ENCODE measurements at regions not wholly inside any gene's neighbourhood (a gene's known extent, or its start where the extent isn't known, plus 50 kb on each side); places are given as distances from the start of the nearest gene placed in this dataset.

- Histone ChIP-seq H3K4me3 (ENCODE audit: low read depth, low read length) (no peak overlapping the region), H3K27ac (ENCODE audit: insufficient read depth, low read length, poor library complexity, severe bottlenecking) (no peak overlapping the region), H3K27me3 (ENCODE audit: control insufficient read depth, insufficient read depth, low read length) (no peaks in the 10 kb centered on the region), H3K9me3 (ENCODE audit: control insufficient read depth in 2 of 2, low read length in 2 of 2) (no peaks in the 10 kb centered on the region), H3K4me1 (ENCODE audit: control insufficient read depth, insufficient read depth, low read length, poor library complexity, severe bottlenecking) (no peaks in the 10 kb centered on the region), H3K36me3 (ENCODE audit: control insufficient read depth, insufficient read depth, low read length) (no peaks in the 10 kb centered on the region)
- Mint-ChIP-seq H3K27me3 (no peaks in the 10 kb centered on the region), H3K4me1 (no peaks in the 10 kb centered on the region), H3K36me3 (no peaks in the 10 kb centered on the region), H3K9me3 (peaks cover 0 to 9% (median 3%) of the 10 kb centered on the region in 7 donors), H3K27ac (no peak overlapping the region), H3K4me3 (no peak overlapping the region)
- DNase-seq (no peak), ATAC-seq (ENCODE audit: low read depth in 2 of 2) (no peak)
Measured at GRCh38 chr13:37273836-37274235, 168.4 kb upstream of the CSNK1A1L start.

- no peaks in the 10 kb centered on the region for H3K4me1 Mint-ChIP-seq
- no peak overlapping the region for H3K27ac ChIP-seq (ENCODE audit: insufficient read depth, low read length, poor library complexity, severe bottlenecking)
- no peak for ATAC-seq (ENCODE audit: low read depth in 2 of 2)
- no peak overlapping the region for H3K4me3 Mint-ChIP-seq
- H3K9me3 Mint-ChIP-seq, result peaks cover 0 to 13% (median 3%) of the 10 kb centered on the region in 7 donors
- H3K4me3 ChIP-seq (ENCODE audit: low read depth, low read length), result no peak overlapping the region
- no peak overlapping the region for H3K27ac Mint-ChIP-seq
- DNase-seq, result no peak
- H3K27me3 ChIP-seq (ENCODE audit: control insufficient read depth, insufficient read depth, low read length), result no peaks in the 10 kb centered on the region
- H3K36me3 ChIP-seq (ENCODE audit: control insufficient read depth, insufficient read depth, low read length), result no peaks in the 10 kb centered on the region
- H3K36me3 Mint-ChIP-seq, result no peaks in the 10 kb centered on the region
- no peaks in the 10 kb centered on the region for H3K27me3 Mint-ChIP-seq
- H3K9me3 ChIP-seq (ENCODE audit: control insufficient read depth in 2 of 2, low read length in 2 of 2), result no peaks in the 10 kb centered on the region
- H3K4me1 ChIP-seq (ENCODE audit: control insufficient read depth, insufficient read depth, low read length, poor library complexity, severe bottlenecking), result no peaks in the 10 kb centered on the region
Measured at GRCh38 chr13:37270226-37271001, 164.9 kb upstream of the CSNK1A1L start.

DNA sequence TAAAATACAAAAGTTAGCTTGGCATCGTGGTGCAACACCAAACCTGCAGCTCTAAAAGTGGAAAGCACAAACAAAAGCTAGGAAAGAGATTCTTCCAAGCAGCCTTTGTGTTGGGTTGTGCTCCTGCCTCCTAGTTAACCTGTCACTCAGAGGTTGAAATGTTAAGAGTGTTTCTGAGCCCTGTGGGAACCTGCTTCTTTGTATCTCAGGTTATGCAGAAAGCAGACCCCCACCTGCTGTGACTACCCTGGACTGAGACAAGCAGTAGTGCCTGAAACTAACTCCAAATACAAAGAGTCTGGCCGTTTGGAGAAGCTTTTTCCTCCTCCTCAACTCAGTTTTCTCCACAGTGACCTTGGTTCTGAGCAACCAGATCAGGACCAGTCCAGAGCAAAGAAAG lies 158.4 kb upstream of the CSNK1A1L start:
- H3K4me1 ChIP-seq (ENCODE audit: control insufficient read depth, insufficient read depth, low read length, poor library complexity, severe bottlenecking), result no peaks in the 10 kb centered on the region
- H3K9me3 ChIP-seq (ENCODE audit: control insufficient read depth in 2 of 2, low read length in 2 of 2), result peaks cover 0 to 4% of the 10 kb centered on the region in 2 experiments
- H3K27me3 ChIP-seq (ENCODE audit: control insufficient read depth, insufficient read depth, low read length), result no peaks in the 10 kb centered on the region
- H3K9me3 Mint-ChIP-seq, result peaks cover 0 to 32% (median 14%) of the 10 kb centered on the region in 7 donors
- H3K36me3 Mint-ChIP-seq, result no peaks in the 10 kb centered on the region
- DNase-seq, result no peak
- no peak overlapping the region for H3K4me3 Mint-ChIP-seq
- no peak overlapping the region for H3K4me3 ChIP-seq (ENCODE audit: low read depth, low read length)
- H3K27ac ChIP-seq (ENCODE audit: insufficient read depth, low read length, poor library complexity, severe bottlenecking), result no peak overlapping the region
- no peaks in the 10 kb centered on the region for H3K4me1 Mint-ChIP-seq
- H3K36me3 ChIP-seq (ENCODE audit: control insufficient read depth, insufficient read depth, low read length), result no peaks in the 10 kb centered on the region
- no peaks in the 10 kb centered on the region for H3K27me3 Mint-ChIP-seq
- H3K27ac Mint-ChIP-seq, result no peak overlapping the region
- ATAC-seq (ENCODE audit: low read depth in 2 of 2), result no peak

DNA sequence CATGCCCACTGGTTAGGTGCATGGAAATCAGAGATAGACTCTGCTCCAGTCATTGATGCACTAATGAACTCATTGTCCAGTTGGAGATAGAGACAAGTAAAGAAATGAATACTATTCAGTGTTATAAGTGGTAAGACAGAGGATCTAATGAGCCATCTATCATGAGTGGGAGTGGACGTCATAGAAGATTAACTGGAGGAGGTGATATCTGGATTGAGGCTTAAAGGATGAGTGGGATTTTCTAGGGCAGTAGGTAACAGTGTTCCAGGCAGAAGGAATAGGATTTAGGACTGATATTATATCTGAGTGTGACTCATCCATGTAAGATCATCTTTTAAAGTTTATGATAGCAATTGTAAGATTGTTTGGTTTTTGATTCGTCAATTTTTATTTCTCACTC lies 152.2 kb upstream of the CSNK1A1L start:
- Histone ChIP-seq H3K9me3 (ENCODE audit: control insufficient read depth in 2 of 2, low read length in 2 of 2) (no peaks in the 10 kb centered on the region), H3K27me3 (ENCODE audit: control insufficient read depth, insufficient read depth, low read length) (no peaks in the 10 kb centered on the region), H3K36me3 (ENCODE audit: control insufficient read depth, insufficient read depth, low read length) (no peaks in the 10 kb centered on the region), H3K4me3 (ENCODE audit: low read depth, low read length) (no peak overlapping the region), H3K27ac (ENCODE audit: insufficient read depth, low read length, poor library complexity, severe bottlenecking) (no peak overlapping the region), H3K4me1 (ENCODE audit: control insufficient read depth, insufficient read depth, low read length, poor library complexity, severe bottlenecking) (no peaks in the 10 kb centered on the region)
- Mint-ChIP-seq H3K9me3 (peaks cover 0 to 18% (median 9%) of the 10 kb centered on the region in 7 donors), H3K27ac (no peak overlapping the region), H3K4me1 (no peaks in the 10 kb centered on the region), H3K36me3 (no peaks in the 10 kb centered on the region), H3K4me3 (no peak overlapping the region), H3K27me3 (no peaks in the 10 kb centered on the region)
- no peak for ATAC-seq (ENCODE audit: low read depth in 2 of 2)
- DNase-seq, result no peak

GRCh38 chr13:37257051-37257450 lies 151.6 kb upstream of the CSNK1A1L start:
- Mint-ChIP-seq H3K36me3 (no peaks in the 10 kb centered on the region), H3K4me1 (no peaks in the 10 kb centered on the region), H3K4me3 (no peak overlapping the region), H3K27me3 (no peaks in the 10 kb centered on the region), H3K27ac (no peak overlapping the region), H3K9me3 (peaks cover 0 to 16% (median 8%) of the 10 kb centered on the region in 7 donors)
- Histone ChIP-seq H3K4me1 (ENCODE audit: control insufficient read depth, insufficient read depth, low read length, poor library complexity, severe bottlenecking) (no peaks in the 10 kb centered on the region), H3K27ac (ENCODE audit: insufficient read depth, low read length, poor library complexity, severe bottlenecking) (no peak overlapping the region), H3K4me3 (ENCODE audit: low read depth, low read length) (no peak overlapping the region), H3K9me3 (ENCODE audit: control insufficient read depth in 2 of 2, low read length in 2 of 2) (no peaks in the 10 kb centered on the region), H3K27me3 (ENCODE audit: control insufficient read depth, insufficient read depth, low read length) (no peaks in the 10 kb centered on the region), H3K36me3 (ENCODE audit: control insufficient read depth, insufficient read depth, low read length) (no peaks in the 10 kb centered on the region)
- ATAC-seq (ENCODE audit: low read depth in 2 of 2) (no peak), DNase-seq (no peak)

GRCh38 chr13:37241786-37242185 lies 136.3 kb upstream of the CSNK1A1L start:
- Histone ChIP-seq H3K9me3 (ENCODE audit: control insufficient read depth in 2 of 2, low read length in 2 of 2) (no peaks in the 10 kb centered on the region), H3K36me3 (ENCODE audit: control insufficient read depth, insufficient read depth, low read length) (no peaks in the 10 kb centered on the region), H3K4me1 (ENCODE audit: control insufficient read depth, insufficient read depth, low read length, poor library complexity, severe bottlenecking) (no peaks in the 10 kb centered on the region), H3K27me3 (ENCODE audit: control insufficient read depth, insufficient read depth, low read length) (no peaks in the 10 kb centered on the region), H3K4me3 (ENCODE audit: low read depth, low read length) (no peak overlapping the region), H3K27ac (ENCODE audit: insufficient read depth, low read length, poor library complexity, severe bottlenecking) (no peak overlapping the region)
- no peak overlapping the region for H3K27ac Mint-ChIP-seq
- no peaks in the 10 kb centered on the region for H3K36me3 Mint-ChIP-seq
- H3K4me1 Mint-ChIP-seq, result no peaks in the 10 kb centered on the region
- ATAC-seq (ENCODE audit: low read depth in 2 of 2), result no peak
- no peak overlapping the region for H3K4me3 Mint-ChIP-seq
- peaks cover 0 to 13% (median 3%) of the 10 kb centered on the region in 7 donors for H3K9me3 Mint-ChIP-seq
- H3K27me3 Mint-ChIP-seq, result no peaks in the 10 kb centered on the region
- no peak for DNase-seq

GRCh38 chr13:37230346-37230745 lies 124.9 kb upstream of the CSNK1A1L start:
- Mint-ChIP-seq H3K27ac (no peak overlapping the region), H3K36me3 (no peaks in the 10 kb centered on the region), H3K4me1 (no peaks in the 10 kb centered on the region), H3K27me3 (no peaks in the 10 kb centered on the region), H3K4me3 (no peak overlapping the region), H3K9me3 (peaks cover 2 to 19% (median 7%) of the 10 kb centered on the region in 7 donors)
- ATAC-seq (ENCODE audit: low read depth in 2 of 2) (no peak), DNase-seq (no peak)
- no peaks in the 10 kb centered on the region for H3K9me3 ChIP-seq (ENCODE audit: control insufficient read depth in 2 of 2, low read length in 2 of 2)
- no peaks in the 10 kb centered on the region for H3K36me3 ChIP-seq (ENCODE audit: control insufficient read depth, insufficient read depth, low read length)
- H3K4me1 ChIP-seq (ENCODE audit: control insufficient read depth, insufficient read depth, low read length, poor library complexity, severe bottlenecking), result no peaks in the 10 kb centered on the region
- H3K27ac ChIP-seq (ENCODE audit: insufficient read depth, low read length, poor library complexity, severe bottlenecking), result no peak overlapping the region
- H3K27me3 ChIP-seq (ENCODE audit: control insufficient read depth, insufficient read depth, low read length), result no peaks in the 10 kb centered on the region
- H3K4me3 ChIP-seq (ENCODE audit: low read depth, low read length), result no peak overlapping the region

- H3K4me3 Mint-ChIP-seq, result no peak overlapping the region
- H3K27me3 Mint-ChIP-seq, result no peaks in the 10 kb centered on the region
- H3K4me1 Mint-ChIP-seq, result no peaks in the 10 kb centered on the region
- no peaks in the 10 kb centered on the region for H3K27me3 ChIP-seq (ENCODE audit: control insufficient read depth, insufficient read depth, low read length)
- H3K4me3 ChIP-seq (ENCODE audit: low read depth, low read length), result no peak overlapping the region
- no peaks in the 10 kb centered on the region for H3K36me3 Mint-ChIP-seq
- DNase-seq, result no peak
- peaks cover 2 to 19% (median 7%) of the 10 kb centered on the region in 7 donors for H3K9me3 Mint-ChIP-seq
- H3K27ac Mint-ChIP-seq, result no peak overlapping the region
- H3K27ac ChIP-seq (ENCODE audit: insufficient read depth, low read length, poor library complexity, severe bottlenecking), result no peak overlapping the region
- H3K36me3 ChIP-seq (ENCODE audit: control insufficient read depth, insufficient read depth, low read length), result no peaks in the 10 kb centered on the region
- no peak for ATAC-seq (ENCODE audit: low read depth in 2 of 2)
- H3K4me1 ChIP-seq (ENCODE audit: control insufficient read depth, insufficient read depth, low read length, poor library complexity, severe bottlenecking), result no peaks in the 10 kb centered on the region
- H3K9me3 ChIP-seq (ENCODE audit: control insufficient read depth in 2 of 2, low read length in 2 of 2), result no peaks in the 10 kb centered on the region
Measured at GRCh38 chr13:37229931-37230330, 124.5 kb upstream of the CSNK1A1L start.

Measured in CD4-positive, CD25-positive, alpha-beta regulatory T cell (primary cell).